Activated effector memory CD4-positive, alpha-beta T cell treated with anti-CD3 and anti-CD28 coated beads, Interleukin-2, amount 50 U/mL, for 16 hours (primary cell): ENCODE measurements at regions not wholly inside any gene's neighbourhood (a gene's known extent, or its start where the extent isn't known, plus 50 kb on each side); places are given as distances from the start of the nearest gene placed in this dataset.

Experiments used
- DNase-seq: peaks from one replicate; pipeline ENCODE4 v3.0.0-alpha.2; 2020

DNA sequence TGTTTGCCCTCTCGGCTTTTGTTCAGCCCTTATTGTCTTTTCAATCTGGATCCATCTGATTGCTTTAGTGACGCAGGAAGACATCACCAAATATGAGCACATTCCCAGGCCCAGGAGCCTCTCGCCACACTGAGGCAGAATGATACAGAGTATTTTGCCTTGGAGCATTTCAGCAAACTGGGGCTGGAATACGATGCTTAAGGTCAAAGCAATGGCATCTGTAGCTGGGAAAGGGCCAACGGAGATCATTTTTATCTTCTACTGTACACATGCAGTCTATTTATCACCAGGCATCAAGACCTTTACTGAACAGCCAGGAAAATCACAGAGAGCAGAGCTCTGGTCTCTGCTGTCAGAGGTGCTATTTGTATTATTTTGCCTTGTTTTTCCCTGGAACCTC, 655.3 kb downstream of the RNF144B start:
- DNase-seq = no peak

DNA sequence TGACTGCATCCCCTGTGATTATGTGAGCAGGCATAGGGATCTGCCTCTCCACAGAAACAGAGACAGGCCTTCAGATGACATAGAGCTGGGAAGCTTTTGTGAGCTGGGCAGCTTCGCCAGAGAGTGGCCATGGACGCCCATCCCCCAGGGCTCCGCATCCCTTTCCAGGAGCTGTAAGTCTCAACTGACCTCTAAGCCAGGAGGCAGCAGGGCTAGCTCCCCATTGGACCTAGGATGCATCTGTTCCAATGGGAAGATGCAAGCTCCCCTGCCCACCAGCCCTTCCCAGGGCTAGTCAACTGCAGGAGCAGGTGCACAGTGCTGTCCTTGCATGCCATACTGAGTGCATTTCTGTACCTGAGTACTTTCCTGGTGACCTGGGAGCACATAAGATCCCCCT, 663.6 kb downstream of the RNF144B start:
- DNase-seq = no peak

DNA sequence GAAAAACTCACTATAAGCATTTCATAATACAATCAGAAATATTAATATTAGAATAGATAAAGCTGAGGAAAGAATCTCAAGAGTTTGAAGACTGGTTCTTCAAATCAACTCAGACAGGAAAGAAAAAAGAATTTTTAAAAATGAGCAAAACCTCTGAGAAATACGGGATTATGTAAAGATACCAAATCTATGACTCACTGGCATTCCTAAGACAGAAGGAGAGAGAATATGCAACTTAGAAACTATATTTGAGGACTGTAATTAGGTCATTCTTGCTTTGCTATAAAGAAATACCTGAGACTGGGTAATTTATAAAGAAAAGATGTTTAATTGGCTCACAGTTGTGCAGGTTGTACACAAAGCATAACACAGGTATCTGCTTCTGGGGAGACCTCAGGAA, 665.1 kb downstream of the RNF144B start:
- no peak for DNase-seq

DNA sequence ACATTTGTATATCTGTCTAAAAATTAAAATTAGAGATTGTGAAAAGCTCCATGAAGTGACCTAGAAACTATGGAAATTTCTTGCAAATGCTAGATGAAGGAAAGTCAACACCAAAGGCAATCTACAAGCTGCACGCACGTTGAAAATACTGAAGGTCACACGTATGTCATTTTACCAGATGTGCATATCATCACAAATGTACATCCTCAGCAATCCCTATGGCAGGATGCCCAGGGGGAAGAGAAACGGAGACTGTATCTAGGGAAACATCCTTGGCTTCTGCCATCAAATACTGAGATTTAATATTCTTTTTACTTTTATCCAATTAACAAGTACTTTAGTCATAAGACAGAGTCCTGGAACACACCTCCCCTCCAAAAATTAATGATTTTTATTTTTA, 672.0 kb downstream of the RNF144B start:
- DNase-seq = no peak

DNA sequence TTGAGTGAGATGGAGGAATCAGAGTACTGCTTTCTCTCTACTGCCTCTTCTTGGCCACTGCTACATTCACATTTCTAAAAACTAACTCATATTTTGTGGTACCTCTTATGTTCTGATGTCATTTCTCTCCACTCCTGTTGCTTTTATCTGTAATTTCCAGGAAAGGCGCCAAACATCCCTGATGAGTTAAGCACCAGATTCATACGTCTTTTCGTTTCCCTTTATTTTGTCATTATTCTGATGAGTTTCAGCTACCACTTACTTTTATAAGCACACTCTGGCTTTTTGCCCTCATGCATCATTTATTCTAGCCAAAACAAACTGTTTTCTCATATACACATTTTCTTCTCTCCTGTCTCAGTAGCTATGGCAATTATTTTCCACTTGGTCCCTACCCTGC, 680.0 kb downstream of the RNF144B start:
- DNase-seq = no peak

DNA sequence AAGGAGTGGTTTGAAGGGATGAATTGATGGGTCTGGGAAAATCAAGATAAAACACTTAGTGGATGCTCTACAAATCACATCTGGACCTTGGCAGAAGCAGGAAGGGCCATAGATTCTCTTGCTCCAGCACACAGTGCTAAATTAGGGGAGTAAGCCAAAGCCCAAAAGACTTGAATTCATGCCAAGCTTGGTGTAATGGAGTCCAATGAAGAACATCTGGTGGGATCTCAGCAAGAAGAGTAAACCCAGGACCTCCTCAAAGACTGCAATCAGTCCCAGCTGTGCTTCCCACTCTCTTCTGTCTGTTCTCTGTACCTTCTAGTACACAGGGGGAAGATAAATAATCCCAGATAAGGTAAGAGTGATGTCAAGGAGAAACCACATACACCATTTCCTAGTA, 683.4 kb downstream of the RNF144B start:
- DNase-seq = no peak

DNA sequence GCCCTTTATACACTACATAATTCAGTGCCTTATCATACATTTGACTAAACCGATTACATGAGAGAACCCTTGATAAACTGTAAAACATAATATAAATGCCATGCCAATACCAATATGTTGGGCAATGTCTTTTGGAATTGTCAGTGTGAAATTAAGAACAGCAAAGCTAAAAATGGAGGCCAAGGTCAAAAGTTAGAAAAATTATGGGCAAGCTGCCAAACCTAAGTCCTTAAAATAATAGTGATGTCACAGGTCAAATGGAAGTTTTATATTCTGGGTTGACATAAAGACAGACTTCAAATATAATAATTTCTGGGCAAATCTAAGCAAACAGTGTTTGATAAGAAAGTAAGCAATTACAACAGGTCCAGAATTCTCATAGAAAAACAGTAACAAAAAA, 696.7 kb downstream of the RNF144B start:
- no peak for DNase-seq

DNA sequence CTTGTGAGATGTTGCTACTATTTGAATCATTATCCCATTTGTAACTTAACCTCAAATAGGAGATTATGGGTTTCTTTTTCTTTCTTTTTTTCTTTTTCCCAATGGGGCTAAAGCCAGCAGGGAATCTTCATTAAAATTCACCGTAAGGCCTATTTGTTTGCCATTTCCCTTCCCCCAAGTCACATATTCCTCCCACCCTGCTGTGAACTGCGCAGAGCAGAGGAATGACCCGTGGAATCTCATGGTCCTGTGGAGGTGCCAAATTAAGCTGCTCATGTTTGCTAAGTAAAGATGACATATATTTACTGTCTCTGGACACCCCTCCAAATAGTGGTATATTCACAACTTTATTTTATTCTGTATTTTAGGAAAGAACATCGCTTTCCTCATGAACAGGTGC, 699.3 kb downstream of the RNF144B start:
- no peak for DNase-seq

DNA sequence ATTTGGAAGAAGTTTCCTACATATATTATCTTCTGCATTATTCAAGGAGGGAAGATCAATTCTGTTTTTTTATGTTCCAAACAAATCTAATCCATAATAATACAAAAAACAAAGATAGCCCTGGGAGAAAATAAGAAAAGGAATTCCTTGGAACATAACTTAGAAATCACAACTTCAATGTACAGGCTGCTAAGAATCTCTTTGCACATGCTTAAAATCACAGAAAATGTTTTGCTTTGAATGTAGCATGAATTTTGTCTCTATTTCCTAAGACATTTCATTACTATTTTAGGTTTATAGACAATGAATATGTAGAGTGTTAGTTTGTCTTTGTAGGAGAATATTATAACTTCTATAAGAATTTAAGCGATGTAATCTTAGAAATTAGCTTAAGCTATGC, 700.1 kb downstream of the RNF144B start:
- DNase-seq = no peak

DNA sequence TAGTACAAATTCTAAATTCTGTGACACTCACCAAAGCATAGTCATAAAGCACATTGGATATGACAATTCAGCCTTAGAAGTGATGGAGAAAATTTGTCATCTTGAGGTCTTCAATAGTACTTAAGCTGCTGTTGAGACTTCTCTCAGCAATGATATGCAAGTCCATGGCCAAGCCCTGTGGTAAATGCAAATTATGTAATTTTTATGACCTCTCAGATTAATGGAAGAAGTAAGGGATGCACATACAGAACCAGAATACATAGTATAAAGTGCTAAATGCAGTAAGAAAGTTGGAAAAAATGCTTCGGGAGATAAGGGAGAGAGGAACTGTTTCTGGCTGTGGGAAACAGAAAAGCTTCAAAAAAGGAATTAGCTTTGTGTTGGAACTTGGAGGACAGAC, 700.7 kb downstream of the RNF144B start:
- no peak for DNase-seq

DNA sequence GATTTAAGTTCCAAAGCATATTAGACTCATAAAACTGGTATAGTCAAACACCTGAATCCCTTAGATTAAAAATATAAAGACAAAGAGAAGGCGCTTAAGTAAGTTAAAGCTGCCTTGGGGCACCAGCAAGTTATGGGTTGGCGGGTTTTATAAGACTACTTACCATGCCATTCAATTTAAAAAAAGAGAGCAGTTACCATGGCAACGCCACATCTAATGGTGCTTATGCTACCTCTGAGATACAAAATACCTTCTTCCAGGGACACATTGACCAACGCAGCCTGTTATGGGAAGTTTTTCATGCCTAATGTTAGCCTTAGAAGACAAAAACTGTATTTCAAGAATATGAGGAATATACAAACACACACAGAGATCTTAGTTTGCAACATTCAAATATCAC, 713.6 kb downstream of the RNF144B start:
- DNase-seq = no peak

DNA sequence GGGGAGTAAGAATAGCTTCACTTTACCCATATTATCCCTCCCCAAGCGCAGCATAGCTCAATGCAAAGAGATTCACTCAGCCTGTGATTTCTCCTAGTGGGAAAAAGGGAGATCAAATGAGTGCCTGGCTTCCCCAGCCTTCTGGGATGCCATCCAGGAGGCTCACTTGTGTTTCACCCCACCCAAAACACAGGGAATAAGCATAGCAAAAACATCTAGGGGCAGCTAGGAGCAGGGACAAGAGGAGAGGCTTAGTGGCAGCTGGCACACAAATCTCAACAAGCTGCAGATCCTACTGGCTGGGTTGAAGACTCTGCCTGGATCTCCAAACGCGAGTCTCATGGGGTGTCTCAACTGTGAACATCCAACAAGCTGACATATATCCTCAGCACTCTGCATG, 715.8 kb downstream of the RNF144B start:
- DNase-seq = no peak

DNA sequence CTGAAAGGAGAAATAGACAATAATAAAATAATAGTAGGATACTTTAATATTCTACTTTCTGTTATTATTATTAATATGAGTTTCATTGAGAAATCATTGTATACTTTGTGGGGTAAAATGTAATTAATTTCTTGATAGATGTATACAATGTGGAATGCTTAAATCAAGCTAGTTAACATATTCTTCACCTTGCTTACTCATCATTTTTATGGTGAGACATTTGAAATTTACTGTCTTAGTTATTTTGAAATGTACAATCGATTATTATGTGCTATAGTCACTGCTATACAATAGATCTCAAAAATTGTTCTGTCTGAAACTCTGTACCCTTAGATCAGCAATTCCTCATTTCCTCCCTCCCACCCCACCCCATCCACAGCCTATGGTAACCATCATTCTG, 720.3 kb downstream of the RNF144B start:
- no peak for DNase-seq

DNA sequence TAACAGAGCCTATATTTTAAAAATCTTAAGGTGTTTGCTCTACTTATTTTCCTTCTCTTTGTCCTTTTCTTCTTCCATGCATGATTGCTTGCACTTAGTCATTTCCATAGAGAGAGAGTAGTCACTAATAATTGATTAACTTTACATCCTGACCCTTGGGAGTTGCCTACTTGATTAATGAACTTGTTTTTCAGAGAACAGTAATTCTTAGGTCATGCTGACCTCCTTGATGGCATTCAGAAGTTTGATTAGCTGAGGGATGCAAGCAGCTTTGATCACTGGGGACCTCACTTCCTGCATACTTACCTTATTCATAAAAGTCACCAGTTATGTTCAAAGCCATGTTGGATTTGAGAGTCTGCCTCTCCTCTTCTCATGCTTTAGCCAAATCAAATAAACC, 715.6 kb upstream of the ID4 start:
- DNase-seq = no peak

DNA sequence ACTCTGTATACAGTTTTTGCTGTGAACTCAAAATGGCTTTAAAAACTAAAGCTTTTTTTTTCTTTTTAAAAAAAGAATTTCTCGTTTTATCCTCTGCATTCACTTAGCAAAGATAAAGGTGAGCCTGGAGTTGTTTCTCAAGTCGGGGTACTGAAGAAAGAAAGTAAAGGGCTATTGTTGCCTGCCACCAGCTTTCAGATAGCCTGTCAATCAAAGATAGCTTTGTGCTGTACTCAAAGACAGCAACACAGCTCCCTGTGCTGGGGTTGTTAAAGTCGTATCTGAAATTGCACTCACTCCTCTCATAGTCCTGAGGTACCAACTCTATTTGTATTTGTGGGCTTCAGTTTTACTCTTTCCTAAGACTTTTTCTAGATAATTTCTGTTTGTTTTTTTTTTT, 710.1 kb upstream of the ID4 start:
- DNase-seq = no peak

DNA sequence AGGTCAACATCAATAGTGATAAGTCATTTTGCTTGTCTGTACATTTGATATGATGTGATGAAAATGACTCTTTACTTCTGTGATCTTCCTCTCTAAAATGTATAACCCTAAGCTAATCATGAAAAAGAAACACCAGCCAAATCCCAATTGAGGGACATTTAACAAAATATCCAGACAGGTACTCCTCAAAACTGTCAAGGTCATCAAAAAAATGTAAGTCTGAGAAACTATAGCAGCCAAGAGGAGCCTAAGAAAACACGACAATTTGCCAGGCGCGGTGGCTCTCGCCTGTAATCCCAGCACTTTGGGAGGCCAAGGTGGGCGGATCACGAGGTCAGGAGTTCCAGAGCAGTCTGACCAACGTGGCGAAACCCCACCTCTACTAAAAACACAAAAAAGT, 708.5 kb upstream of the ID4 start:
- no peak for DNase-seq

DNA sequence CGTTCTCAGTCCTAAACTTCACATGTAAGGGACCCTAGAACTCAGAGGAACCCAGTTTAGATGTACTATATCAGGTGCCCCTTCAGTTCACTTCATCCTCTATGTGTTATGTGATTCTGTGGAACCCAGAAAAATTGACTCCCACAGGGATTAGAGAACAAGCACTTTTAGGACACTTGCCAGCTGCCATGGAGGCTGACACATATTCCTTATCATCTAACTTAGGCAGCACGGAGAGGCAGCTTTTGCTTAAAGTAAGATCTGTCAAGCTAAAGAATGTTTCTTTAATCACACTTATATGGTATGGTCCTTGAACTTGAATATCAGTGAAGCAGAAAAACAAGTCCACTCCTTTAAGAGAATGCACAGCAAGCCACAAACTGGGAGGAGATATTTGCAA, 701.5 kb upstream of the ID4 start:
- DNase-seq = no peak

DNA sequence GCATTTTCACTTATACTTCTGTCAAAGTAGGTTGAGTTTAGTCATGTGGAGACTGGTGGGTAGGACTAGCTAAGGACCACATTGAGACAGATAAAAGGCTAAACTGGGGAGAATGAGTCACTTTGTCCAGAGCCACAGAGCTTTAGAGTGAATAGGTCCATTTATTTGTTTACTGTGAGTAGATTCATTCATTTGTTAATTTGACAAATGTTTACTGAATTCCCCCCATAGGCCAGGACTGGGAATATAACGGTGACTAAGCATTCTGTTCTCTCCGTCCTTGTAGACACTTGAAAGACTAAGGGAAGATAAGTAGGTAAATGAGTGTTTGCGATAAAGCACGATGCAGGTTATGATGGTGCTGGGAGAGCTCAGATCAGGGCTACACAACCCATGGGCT, 699.7 kb upstream of the ID4 start:
- no peak for DNase-seq

DNA sequence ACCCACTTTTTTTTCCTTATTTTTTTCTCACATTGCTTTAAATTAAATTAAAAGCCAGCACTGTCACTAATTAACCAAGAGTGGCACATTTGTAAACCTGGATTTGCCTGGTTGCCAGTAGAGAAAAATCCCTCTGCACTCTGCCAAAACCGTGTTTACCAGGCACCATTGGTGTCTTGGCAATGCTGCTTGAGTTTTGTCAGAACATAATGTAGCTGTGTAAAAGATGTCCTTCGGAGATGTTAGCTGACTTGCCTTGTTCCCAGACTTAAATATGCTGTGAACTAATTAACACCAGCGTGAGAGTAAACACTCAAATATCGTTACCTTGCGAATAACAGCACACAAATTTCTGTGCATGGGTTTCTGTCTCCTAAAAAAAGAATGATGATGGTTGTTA, 694.9 kb upstream of the ID4 start:
- no peak for DNase-seq

DNA sequence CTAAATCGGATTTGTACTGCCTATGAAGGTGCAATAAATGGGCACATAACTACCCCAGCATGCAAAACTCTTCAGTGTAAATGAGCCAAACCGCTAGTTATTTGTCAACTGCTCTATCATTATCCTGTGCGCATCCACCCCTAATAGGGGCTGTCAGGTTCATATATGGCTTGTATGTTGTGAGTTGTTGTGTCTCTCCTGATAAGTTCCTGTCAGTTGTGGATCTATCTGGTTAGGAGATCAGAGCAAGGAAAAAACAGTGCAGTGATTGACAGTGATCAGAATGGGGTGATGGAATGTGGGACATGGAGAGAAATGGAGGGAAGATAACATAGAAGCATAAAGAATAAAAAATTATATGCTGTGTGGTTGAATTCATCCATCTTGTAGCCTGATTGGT, 686.9 kb upstream of the ID4 start:
- DNase-seq = no peak

DNA sequence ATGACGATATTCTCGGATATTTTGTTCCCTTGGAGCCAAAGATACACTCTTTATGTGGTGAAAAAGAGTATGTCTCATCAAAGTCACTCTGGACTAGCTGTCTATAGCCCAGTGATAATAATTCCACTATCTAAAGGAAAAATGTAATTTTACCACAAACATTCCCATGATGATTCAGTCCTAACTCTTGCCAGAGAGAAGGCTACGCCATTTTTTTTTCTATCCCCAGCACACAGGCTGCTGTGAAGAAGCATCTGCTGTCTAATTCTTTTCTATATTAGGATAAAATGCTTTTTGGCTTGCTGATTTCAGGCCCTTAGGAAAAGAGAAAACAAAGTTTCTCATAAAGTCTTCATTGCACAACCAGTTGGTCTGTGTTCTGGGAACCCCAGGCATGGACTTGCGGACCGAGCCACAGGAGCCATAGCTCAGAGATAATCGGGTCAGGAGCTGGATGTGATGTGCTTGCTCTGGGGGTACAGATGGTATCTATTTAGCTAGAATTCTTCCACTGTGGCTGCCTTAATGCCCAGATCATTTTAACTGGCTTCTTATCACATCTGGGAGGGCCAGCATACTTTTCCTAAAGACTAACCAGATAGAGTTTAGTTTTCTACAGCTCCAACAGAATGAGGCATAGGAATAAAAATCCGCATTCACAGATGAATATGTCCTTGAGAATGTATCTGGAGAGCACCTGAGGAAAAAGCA, 683.7 kb upstream of the ID4 start:
- DNase-seq = no peak

DNA sequence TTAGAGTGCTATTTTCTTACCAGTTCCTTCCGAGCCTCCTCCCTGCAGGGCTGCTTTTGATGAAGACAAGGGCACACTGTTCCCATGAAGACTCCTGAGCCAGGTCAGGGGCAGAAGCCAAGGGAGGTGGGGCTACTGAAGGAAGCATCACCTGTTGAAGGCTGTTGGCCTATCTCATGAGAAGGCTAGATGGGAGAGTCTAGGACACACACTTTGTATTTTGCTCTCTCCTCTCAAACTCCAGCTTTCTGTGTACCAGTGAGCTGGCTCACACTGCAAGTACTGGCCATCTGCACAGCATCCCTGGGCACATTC, 683.2 kb upstream of the ID4 start:
- no peak for DNase-seq

DNA sequence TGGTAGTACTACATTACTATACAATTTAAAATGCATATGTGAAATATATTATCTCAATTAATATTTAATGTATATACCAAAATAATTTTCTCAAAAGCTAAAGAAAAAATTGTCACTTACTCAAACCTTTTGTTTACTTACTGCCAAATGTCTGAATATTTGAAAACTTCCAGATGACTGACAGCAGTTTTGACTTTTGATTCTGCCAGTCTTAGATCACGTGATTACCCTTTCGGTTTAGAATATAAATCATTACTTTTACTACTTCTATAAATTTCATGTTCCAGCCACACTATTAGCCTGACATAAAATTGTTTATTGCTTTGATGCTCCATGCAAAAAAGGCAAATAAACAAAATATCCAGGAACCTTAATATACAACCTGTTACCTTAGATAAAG, 680.7 kb upstream of the ID4 start:
- no peak for DNase-seq

DNA sequence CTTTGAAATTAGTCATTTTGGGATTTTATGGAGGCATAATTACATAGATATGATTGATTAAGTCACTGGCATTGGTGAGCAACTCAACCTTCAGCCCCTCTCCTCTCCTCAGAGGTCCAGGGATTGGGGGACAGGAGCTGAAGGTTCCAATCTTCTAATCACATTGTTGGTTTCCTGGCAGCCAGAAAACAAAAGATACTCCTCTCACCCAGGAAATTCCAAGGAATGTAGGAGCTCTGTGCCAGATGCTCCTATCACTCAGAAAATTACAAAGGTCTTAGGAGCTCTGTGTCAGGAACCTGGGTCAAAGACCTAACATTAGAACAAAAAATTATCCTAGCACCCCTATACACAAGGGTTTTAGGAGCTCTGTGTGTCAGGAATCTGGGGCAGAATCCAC, 679.7 kb upstream of the ID4 start:
- no peak for DNase-seq

DNA sequence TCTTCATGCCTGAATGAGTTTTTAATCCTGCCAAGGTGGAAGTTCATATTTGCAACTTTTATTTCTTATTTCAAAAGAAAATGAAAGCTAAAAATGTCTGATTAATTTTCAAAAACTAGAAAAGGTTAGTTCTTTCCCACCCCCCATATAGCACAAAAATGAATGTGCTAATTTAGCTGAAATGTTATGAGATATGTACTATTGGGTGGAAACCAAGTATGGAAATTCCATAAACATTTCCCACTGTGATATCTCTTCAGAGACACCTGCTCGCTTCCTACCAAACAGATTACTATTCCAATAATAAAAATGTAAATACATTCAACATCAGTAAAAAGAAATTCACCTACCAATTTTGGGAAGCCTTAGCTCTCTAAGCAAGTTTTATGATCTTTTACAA, 678.6 kb upstream of the ID4 start:
- DNase-seq = no peak

DNA sequence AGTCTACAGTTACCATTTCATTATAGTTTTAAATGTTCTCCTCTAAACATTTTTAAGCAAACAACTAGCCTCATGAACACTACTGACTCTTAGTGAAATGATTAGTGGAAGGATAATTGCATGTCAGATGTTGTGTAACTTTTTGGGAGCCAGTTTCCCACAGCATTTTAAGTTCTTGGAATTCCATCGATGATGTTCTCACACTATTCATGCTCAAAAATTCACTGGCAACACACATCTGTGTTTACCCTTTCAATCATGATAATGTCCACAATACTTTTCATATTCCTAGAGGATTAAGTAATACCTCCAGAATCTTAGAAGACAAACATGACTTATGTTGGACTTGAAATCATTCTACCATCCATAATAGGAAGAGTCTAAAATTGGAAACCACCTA, 678.1 kb upstream of the ID4 start:
- no peak for DNase-seq
